ENCODE measurements at regions not wholly inside any gene's neighbourhood (a gene's known extent, or its start where the extent isn't known, plus 50 kb on each side); places are given as distances from the start of the nearest gene placed in this dataset.
"Not testable (repeated sequence)": the region's sequence is repeated elsewhere in the genome, so short reads cannot be mapped to it uniquely, and the experiment has no call there.

GRCh38 chr12:75638792-75639191 lies 127.4 kb upstream of the KRR1 start:
- peaks cover 51% of the 10 kb centered on the region for H3K4me1 Mint-ChIP-seq (ENCODE audit: low read depth)
- H3K9me3 Mint-ChIP-seq: no peaks in the 10 kb centered on the region
- no peak for DNase-seq
- no peak overlapping the region for H3K27ac Mint-ChIP-seq
- peaks cover 16% of the 10 kb centered on the region for H3K27me3 Mint-ChIP-seq
- H3K4me3 Mint-ChIP-seq: no peak overlapping the region
- H3K36me3 Mint-ChIP-seq (ENCODE audit: low read depth): no peaks in the 10 kb centered on the region

GRCh38 chr12:75636607-75637006 lies 125.2 kb upstream of the KRR1 start:
- H3K27ac Mint-ChIP-seq: no peak overlapping the region
- H3K4me3 Mint-ChIP-seq: no peak overlapping the region
- H3K9me3 Mint-ChIP-seq: no peaks in the 10 kb centered on the region
- no peaks in the 10 kb centered on the region for H3K36me3 Mint-ChIP-seq (ENCODE audit: low read depth)
- H3K4me1 Mint-ChIP-seq (ENCODE audit: low read depth): peaks cover 37% of the 10 kb centered on the region
- peaks cover 17% of the 10 kb centered on the region for H3K27me3 Mint-ChIP-seq
- no peak for DNase-seq

DNA sequence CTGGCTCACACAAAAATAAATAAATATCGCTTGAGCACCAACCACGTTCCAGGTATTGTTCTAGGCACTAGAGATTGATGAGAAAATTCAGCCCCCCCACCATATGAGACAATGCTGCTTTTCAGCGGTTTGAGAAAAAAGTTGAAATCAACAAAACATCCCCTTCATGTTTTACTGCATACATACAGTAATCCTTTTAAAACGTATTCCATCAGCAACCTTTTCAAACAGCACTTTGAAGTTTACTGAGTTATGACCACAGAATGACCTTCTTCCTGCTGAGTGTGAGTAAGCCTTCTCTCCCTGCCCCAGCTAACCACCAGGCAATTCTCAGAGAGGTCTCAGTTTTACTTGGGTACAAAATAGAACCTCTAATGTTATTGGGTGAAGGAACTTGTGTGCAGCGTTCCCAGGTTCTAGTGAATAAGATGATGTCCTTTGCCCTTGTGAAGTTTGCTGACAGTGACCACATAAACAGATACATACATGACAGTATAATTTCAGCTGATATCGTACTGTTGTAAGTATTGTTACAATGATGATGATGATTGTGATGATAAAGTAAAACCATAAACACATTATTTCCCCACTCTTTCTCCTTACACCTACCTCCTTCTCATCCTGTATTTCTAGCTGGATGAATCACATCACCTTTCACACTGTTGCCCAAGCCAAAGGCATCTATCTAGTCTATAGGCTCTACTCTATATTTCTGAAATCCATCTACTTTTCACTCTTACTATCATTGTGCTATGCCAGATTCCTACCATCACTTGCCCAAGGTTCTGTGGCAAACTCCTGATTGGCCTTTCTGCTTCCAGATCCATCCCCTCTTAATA lies 124.4 kb upstream of the KRR1 start:
- Mint-ChIP-seq H3K36me3 (ENCODE audit: low read depth) (no peaks in the 10 kb centered on the region), H3K4me3 (no peak overlapping the region), H3K9me3 (no peaks in the 10 kb centered on the region), H3K4me1 (ENCODE audit: low read depth) (peaks cover 29% of the 10 kb centered on the region), H3K27ac (peak overlapping the region; percentile 19), H3K27me3 (peaks cover 17% of the 10 kb centered on the region)
- DNase-seq: no peak

DNA sequence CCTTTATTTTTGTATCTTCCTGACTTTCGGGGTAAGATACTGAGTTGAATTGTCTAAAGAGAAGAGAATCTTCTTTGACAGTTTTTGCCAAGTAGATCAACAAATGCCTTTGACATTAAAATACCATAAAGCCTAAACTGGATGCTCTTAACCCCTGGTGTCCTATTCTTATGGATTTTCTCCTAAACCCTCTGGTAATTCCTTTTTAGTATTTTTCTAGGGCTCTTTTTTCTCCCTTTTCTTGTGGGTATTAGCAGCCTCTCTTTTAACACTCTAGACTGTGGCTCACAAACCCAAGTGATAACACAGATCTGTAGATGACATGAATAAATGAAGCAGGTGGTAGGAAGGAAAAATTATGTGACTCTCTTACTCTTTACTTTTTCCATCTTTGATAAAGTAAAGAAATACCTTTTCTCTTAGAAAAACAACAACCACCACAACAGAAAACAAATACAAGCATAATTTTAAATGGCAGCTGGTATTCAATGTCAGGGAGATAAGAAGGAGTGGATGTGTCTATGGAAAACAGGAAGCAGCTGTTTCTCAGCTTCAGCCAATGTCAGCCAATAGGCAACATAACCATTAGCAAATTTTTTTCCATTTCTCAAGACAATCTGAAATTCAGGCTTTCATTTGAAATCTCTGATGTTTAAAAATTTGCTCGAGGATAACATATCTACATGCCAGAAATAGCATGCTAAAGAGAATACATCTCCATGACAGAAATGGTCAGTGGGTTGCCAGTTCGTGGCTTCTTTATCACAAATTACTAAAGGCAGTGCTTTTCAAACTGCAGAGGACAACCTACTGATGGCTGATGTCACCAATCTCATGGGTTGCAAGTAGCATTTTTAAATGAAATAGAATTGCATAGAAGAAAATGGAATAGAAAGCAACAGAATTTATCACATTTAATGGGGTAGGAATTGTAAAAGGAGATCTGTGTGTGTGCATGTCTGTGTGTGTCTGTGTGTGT lies 123.1 kb upstream of the KRR1 start:
- Mint-ChIP-seq H3K27ac (no peak overlapping the region), H3K9me3 (no peaks in the 10 kb centered on the region), H3K4me3 (no peak overlapping the region), H3K27me3 (peaks cover 14% of the 10 kb centered on the region), H3K36me3 (ENCODE audit: low read depth) (no peaks in the 10 kb centered on the region), H3K4me1 (ENCODE audit: low read depth) (peaks cover 22% of the 10 kb centered on the region)
- no peak for DNase-seq

DNA sequence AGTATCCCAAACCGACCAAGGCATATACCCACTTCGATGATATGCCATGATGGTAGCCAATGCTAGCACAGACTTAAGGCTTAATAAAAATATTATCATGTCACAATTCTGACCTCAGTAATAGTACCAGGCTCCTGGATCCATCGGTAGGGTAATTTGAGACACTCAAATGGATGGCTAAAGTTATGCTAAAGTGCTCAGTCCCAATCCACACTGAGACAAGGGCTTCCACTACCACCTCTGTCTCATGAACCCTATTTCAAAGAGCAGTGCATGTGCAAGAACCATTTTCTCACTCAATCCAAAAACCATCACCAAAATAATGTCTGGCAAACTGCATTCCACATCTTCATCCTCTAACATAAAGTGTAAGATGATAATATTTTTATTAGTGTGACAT lies 122.4 kb upstream of the KRR1 start:
- no peaks in the 10 kb centered on the region for H3K36me3 Mint-ChIP-seq (ENCODE audit: low read depth)

DNA sequence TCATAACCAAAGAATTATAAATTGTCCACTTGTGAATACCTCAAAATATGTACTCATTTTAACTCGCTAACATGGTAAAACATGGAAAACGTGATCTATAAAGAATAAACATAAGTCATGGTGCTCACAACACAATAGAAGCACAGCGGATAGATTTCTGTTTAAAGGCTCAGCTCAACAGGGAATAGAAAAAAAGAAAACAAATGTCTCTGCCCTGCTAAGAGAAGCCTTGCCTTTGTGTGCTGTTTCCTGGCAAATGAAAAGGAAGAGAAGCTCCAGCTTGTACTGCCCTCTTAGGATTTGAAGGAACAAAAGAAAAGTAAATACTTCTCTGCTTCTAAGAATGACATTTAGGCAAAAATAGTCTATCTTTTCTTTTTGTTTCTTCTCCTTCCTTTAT lies 121.0 kb upstream of the KRR1 start:
- H3K36me3 Mint-ChIP-seq (ENCODE audit: low read depth): no peaks in the 10 kb centered on the region
- H3K27me3 Mint-ChIP-seq: peaks cover 10% of the 10 kb centered on the region
- no peak for DNase-seq
- H3K4me3 Mint-ChIP-seq: no peak overlapping the region
- H3K4me1 Mint-ChIP-seq (ENCODE audit: low read depth): peaks cover 22% of the 10 kb centered on the region
- no peak overlapping the region for H3K27ac Mint-ChIP-seq
- no peaks in the 10 kb centered on the region for H3K9me3 Mint-ChIP-seq

More for the DNA sequence above, 122.4 kb upstream of the KRR1 start:
- peaks cover 10% of the 10 kb centered on the region for H3K27me3 Mint-ChIP-seq
- peaks cover 22% of the 10 kb centered on the region for H3K4me1 Mint-ChIP-seq (ENCODE audit: low read depth)
- DNase-seq: no peak
- H3K4me3 Mint-ChIP-seq: no peak overlapping the region
- H3K27ac Mint-ChIP-seq: no peak overlapping the region
- no peaks in the 10 kb centered on the region for H3K9me3 Mint-ChIP-seq

GRCh38 chr12:75631831-75632230 lies 120.4 kb upstream of the KRR1 start:
- H3K4me3 Mint-ChIP-seq: no peak overlapping the region
- H3K27me3 Mint-ChIP-seq: peaks cover 10% of the 10 kb centered on the region
- no peaks in the 10 kb centered on the region for H3K9me3 Mint-ChIP-seq
- no peaks in the 10 kb centered on the region for H3K36me3 Mint-ChIP-seq (ENCODE audit: low read depth)
- H3K4me1 Mint-ChIP-seq (ENCODE audit: low read depth): peaks cover 21% of the 10 kb centered on the region
- no peak overlapping the region for H3K27ac Mint-ChIP-seq
- DNase-seq: no peak

- Mint-ChIP-seq H3K9me3 (no peaks in the 10 kb centered on the region), H3K36me3 (ENCODE audit: low read depth) (no peaks in the 10 kb centered on the region), H3K27me3 (peaks cover 10% of the 10 kb centered on the region), H3K4me1 (ENCODE audit: low read depth) (peaks cover 8% of the 10 kb centered on the region), H3K27ac (no peak overlapping the region), H3K4me3 (no peak overlapping the region)
- DNase-seq: no peak
Observed at GRCh38 chr12:75630091-75630490, 118.7 kb upstream of the KRR1 start.

GRCh38 chr12:75628916-75629315 lies 117.5 kb upstream of the KRR1 start:
- H3K27me3 Mint-ChIP-seq: peaks cover 2% of the 10 kb centered on the region
- no peak overlapping the region for H3K27ac Mint-ChIP-seq
- no peaks in the 10 kb centered on the region for H3K9me3 Mint-ChIP-seq
- no peaks in the 10 kb centered on the region for H3K4me1 Mint-ChIP-seq (ENCODE audit: low read depth)
- no peaks in the 10 kb centered on the region for H3K36me3 Mint-ChIP-seq (ENCODE audit: low read depth)
- DNase-seq: no peak
- H3K4me3 Mint-ChIP-seq: no peak overlapping the region

GRCh38 chr12:75628511-75628910 lies 117.1 kb upstream of the KRR1 start:
- no peaks in the 10 kb centered on the region for H3K4me1 Mint-ChIP-seq (ENCODE audit: low read depth)
- H3K9me3 Mint-ChIP-seq: no peaks in the 10 kb centered on the region
- no peak for DNase-seq
- H3K27ac Mint-ChIP-seq: no peak overlapping the region
- no peak overlapping the region for H3K4me3 Mint-ChIP-seq
- no peaks in the 10 kb centered on the region for H3K27me3 Mint-ChIP-seq
- H3K36me3 Mint-ChIP-seq (ENCODE audit: low read depth): no peaks in the 10 kb centered on the region

GRCh38 chr12:75623631-75624154 lies 112.3 kb upstream of the KRR1 start:
- no peak overlapping the region for H3K27ac Mint-ChIP-seq

GRCh38 chr12:75622492-75622891 lies 111.1 kb upstream of the KRR1 start:
- no peak for DNase-seq
- Mint-ChIP-seq H3K4me3 (no peak overlapping the region), H3K27me3 (peaks cover 14% of the 10 kb centered on the region), H3K27ac (no peak overlapping the region), H3K9me3 (peaks cover 3% of the 10 kb centered on the region), H3K36me3 (ENCODE audit: low read depth) (no peaks in the 10 kb centered on the region), H3K4me1 (ENCODE audit: low read depth) (peaks cover 2% of the 10 kb centered on the region)

More at GRCh38 chr12:75623631-75624154, 112.3 kb upstream of the KRR1 start:
- Mint-ChIP-seq H3K4me1 (ENCODE audit: low read depth) (peaks cover 2% of the 10 kb centered on the region), H3K36me3 (ENCODE audit: low read depth) (no peaks in the 10 kb centered on the region), H3K9me3 (peaks cover 3% of the 10 kb centered on the region), H3K27me3 (peaks cover 3% of the 10 kb centered on the region), H3K4me3 (no peak overlapping the region)
- no peak for DNase-seq

- peaks cover 51% of the 10 kb centered on the region for H3K27me3 Mint-ChIP-seq
Observed at GRCh38 chr12:75614396-75614795, 103.0 kb upstream of the KRR1 start.

DNA sequence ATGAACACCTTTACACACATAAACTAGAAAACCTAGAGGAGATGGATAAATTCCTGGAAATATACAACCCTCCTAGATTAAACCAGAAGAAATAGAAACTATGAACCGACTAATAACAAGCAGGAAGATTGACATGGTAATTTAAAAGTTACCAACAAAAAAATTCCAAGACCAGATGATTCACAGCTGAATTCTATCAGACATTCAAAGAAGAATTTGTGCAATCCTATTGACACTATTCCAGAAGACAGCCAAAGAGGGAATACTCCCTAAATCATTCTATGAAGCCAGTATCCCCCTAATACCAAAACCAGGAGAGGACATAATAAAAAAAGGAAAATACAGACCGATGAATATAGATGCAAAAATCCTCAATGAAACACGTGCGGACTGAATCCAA lies 102.6 kb upstream of the KRR1 start:
- Mint-ChIP-seq H3K9me3 (peaks cover 4% of the 10 kb centered on the region), H3K4me3 (no peak overlapping the region), H3K36me3 (ENCODE audit: low read depth) (no peaks in the 10 kb centered on the region), H3K4me1 (ENCODE audit: low read depth) (no peaks in the 10 kb centered on the region), H3K27ac (no peak overlapping the region), H3K27me3 (peaks cover 49% of the 10 kb centered on the region)
- no peak for DNase-seq

More at GRCh38 chr12:75614396-75614795, 103.0 kb upstream of the KRR1 start:
- not testable (repeated sequence) for H3K36me3 Mint-ChIP-seq (ENCODE audit: low read depth); H3K4me3 Mint-ChIP-seq; H3K27ac Mint-ChIP-seq; H3K4me1 Mint-ChIP-seq (ENCODE audit: low read depth); H3K9me3 Mint-ChIP-seq; DNase-seq

Data from activated T-cell treated with anti-CD3 and anti-CD28 coated beads, Interleukin-2, amount 50 U/mL, for 24 hours (primary cell).